Left ventricle myocardium inferior (tissue), 1 donor: ENCODE measurements at regions not wholly inside any gene's neighbourhood (a gene's known extent, or its start where the extent isn't known, plus 50 kb on each side); places are given as distances from the start of the nearest gene placed in this dataset.
"Not testable (repeated sequence)": the region's sequence is repeated elsewhere in the genome, so short reads cannot be mapped to it uniquely, and the experiment has no call there.

Experiments used
- DNase-seq: peaks from one replicate; pipeline ENCODE4 v3.0.0-alpha.2; 2020
- H3K27ac ChIP-seq: fragments of 200-600 bp; replicated peaks from 2 replicates; pipeline ENCODE4 v1.8.0; 2021
- H3K27me3 ChIP-seq: fragments of 200-600 bp; 2 replicates; pipeline ENCODE4 v1.8.0; 2021; ENCODE audit warnings: low read depth
- H3K36me3 ChIP-seq: fragments of 200-600 bp; 2 replicates; pipeline ENCODE4 v1.8.0; 2021
- H3K4me1 ChIP-seq: fragments of 200-600 bp; 2 replicates; pipeline ENCODE4 v1.8.0; 2021
- H3K4me3 ChIP-seq: fragments of 200-600 bp; 2 replicates; pipeline ENCODE4 v1.8.0; 2021; ENCODE audit warnings: mild to moderate bottlenecking, moderate library complexity
- H3K9me3 ChIP-seq: fragments of 200-600 bp; replicated peaks from 2 replicates; pipeline ENCODE4 v1.8.0; 2021
- intact Hi-C: fragments of 100-400 bp; cut with micrococcal nuclease; formaldehyde crosslinking; loops from one replicate; pipeline ENCODE4 v1.11.0; 2022
- TF ChIP-seq, protein P1 (sequence below): fragments of 200-600 bp; IDR thresholded peaks from 2 replicates; pipeline ENCODE4 v1.8.0; 2021; ENCODE audit warnings: antibody characterized with exemption, mild to moderate bottlenecking, borderline replicate concordance
- donor health status: DM: no; HTN: yes; CAD: no; lungs with severe emphysema.

GRCh38 chr2:132220589-132220988 lies 58.8 kb upstream of the ANKRD30BL start:
- intact Hi-C loops, H3K4me3 ChIP-seq, H3K27ac ChIP-seq, H3K4me1 ChIP-seq, H3K27me3 ChIP-seq, H3K9me3 ChIP-seq, DNase-seq, H3K36me3 ChIP-seq: not testable (repeated sequence)

DNA sequence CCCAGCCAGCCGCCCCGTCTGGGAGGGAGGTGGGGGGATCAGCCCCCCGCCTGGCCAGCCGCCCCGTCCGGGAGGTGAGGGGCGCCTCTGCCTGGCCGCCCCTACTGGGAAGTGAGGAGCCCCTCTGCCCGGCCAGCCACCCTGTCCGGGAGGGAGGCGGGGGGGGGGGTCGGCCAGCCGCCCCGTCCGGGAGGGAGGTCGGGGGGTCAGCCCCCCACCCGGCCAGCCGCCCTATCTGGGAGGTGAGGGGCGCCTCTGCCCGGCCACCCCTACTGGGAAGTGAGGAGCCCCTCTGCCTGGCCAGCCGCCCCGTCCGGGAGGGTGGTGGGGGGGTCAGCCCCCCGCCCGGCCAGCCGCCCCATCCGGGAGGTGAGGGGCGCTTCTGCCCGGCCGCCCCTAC lies 60.1 kb upstream of the ANKRD30BL start:
- H3K27ac ChIP-seq, H3K4me1 ChIP-seq, H3K9me3 ChIP-seq, intact Hi-C loops, H3K36me3 ChIP-seq, DNase-seq, H3K27me3 ChIP-seq, H3K4me3 ChIP-seq: not testable (repeated sequence)

GRCh38 chr2:132252191-132252893 lies 90.6 kb upstream of the ANKRD30BL start:
- intact Hi-C loops, result no loop called here
- peaks cover 27% of the 10 kb centered on the region for H3K9me3 ChIP-seq
- H3K27ac ChIP-seq, result no peak overlapping the region
- no peaks in the 10 kb centered on the region for H3K36me3 ChIP-seq
- no peak for DNase-seq
- no peaks in the 10 kb centered on the region for H3K4me1 ChIP-seq
- H3K4me3 ChIP-seq, result no peak overlapping the region
- TF ChIP-seq, protein P1, sequence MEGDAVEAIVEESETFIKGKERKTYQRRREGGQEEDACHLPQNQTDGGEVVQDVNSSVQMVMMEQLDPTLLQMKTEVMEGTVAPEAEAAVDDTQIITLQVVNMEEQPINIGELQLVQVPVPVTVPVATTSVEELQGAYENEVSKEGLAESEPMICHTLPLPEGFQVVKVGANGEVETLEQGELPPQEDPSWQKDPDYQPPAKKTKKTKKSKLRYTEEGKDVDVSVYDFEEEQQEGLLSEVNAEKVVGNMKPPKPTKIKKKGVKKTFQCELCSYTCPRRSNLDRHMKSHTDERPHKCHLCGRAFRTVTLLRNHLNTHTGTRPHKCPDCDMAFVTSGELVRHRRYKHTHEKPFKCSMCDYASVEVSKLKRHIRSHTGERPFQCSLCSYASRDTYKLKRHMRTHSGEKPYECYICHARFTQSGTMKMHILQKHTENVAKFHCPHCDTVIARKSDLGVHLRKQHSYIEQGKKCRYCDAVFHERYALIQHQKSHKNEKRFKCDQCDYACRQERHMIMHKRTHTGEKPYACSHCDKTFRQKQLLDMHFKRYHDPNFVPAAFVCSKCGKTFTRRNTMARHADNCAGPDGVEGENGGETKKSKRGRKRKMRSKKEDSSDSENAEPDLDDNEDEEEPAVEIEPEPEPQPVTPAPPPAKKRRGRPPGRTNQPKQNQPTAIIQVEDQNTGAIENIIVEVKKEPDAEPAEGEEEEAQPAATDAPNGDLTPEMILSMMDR, result no peak
- H3K27me3 ChIP-seq, result peaks cover 32% of the 10 kb centered on the region

- TF ChIP-seq, protein P1, result no peak
- no peak for DNase-seq
Measured at GRCh38 chr2:132252894-132253264, 91.1 kb upstream of the ANKRD30BL start.

DNA sequence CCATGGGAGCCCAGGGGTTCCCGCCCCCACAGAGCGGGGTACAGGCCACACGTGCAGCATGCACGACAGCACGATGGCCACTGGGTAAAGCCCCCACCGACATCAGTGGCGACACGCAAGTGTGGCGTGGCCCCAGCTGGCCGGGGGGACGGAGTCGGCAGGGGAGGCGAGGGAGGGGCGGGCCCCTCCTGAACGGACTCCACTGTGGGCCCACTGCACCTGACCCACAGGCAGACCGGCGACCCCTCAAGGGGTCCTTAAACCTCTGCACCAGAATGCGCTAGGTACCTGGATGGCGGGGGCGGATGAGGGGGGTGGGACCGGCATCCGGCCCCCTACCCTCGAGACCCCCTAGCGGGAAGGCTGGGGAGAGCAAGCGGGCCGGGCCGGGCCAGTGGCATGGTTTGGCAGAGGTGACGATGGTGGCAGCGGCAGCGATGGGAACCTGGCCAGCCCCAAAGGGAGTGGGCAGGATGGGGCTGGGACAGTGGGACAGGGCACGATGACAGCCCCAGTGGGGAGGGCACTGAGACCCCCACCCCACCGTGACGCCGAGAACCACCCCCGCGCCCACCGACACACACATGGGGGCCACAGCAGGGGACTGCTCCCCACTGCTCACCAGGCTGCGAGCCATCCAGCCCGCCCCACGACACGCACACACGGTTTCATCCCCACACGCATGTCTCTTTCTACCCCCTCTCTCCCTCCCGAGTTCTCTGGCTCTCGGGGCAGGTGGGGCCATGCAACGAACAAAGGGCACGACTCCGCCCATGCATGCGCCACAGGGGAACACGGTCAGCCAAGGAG lies 91.9 kb upstream of the ANKRD30BL start:
- Histone ChIP-seq H3K36me3 (no peaks in the 10 kb centered on the region), H3K4me3 (no peak overlapping the region), H3K9me3 (peaks cover 19% of the 10 kb centered on the region), H3K27ac (no peak overlapping the region), H3K4me1 (no peaks in the 10 kb centered on the region), H3K27me3 (peaks cover 46% of the 10 kb centered on the region)
- no peak for DNase-seq
- TF ChIP-seq, protein P1, result no peak
- intact Hi-C loops, result no loop called here

More at GRCh38 chr2:132252894-132253264, 91.1 kb upstream of the ANKRD30BL start:
- H3K36me3 ChIP-seq, result no peaks in the 10 kb centered on the region
- intact Hi-C loops, result no loop called here
- no peak overlapping the region for H3K27ac ChIP-seq
- H3K27me3 ChIP-seq, result peaks cover 37% of the 10 kb centered on the region
- H3K9me3 ChIP-seq, result peaks cover 27% of the 10 kb centered on the region
- no peak overlapping the region for H3K4me3 ChIP-seq
- no peaks in the 10 kb centered on the region for H3K4me1 ChIP-seq

- H3K4me1 ChIP-seq, intact Hi-C loops, H3K27ac ChIP-seq, DNase-seq, H3K4me3 ChIP-seq, H3K36me3 ChIP-seq: not testable (repeated sequence)
- peaks cover 12% of the 10 kb centered on the region for H3K9me3 ChIP-seq
- H3K27me3 ChIP-seq, result peaks cover 53% of the 10 kb centered on the region
Measured at GRCh38 chr2:132254306-132254919, 92.7 kb upstream of the ANKRD30BL start.

DNA sequence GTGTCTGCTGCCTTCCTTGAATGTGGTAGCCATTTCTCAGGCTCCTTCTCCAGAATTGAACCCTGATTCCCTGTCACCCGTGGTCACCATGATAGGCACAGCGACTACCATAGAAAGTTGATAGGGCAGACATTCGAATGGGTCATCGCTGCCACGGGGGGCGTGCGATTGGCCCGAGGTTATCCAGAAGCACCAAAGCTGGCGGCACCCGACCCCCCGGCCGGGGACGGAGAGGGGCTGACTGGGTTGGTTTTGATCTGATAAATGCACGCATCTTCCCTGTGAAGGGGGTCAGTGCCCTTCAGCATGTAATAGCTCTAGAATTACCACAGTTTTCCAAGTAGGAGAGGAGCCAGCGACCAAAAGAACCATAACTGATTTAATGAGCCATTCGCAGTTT lies 94.0 kb upstream of the ANKRD30BL start:
- TF ChIP-seq, protein P1, result no peak
- no peaks in the 10 kb centered on the region for H3K4me1 ChIP-seq
- H3K4me3 ChIP-seq, result no peak overlapping the region
- intact Hi-C loops, result no loop called here
- no peak overlapping the region for H3K27ac ChIP-seq
- H3K27me3 ChIP-seq, result peaks cover 60% of the 10 kb centered on the region
- no peaks in the 10 kb centered on the region for H3K36me3 ChIP-seq
- H3K9me3 ChIP-seq, result no peaks in the 10 kb centered on the region
- DNase-seq, result no peak
